ENCODE measurements at regions not wholly inside any gene's neighbourhood (a gene's known extent, or its start where the extent isn't known, plus 50 kb on each side); places are given as distances from the start of the nearest gene placed in this dataset.

GRCh38 chr5:2095011-2095410 lies 212.3 kb upstream of the IRX4 start:
- TF ChIP-seq EZH2 (IDR thresholded peaks at IDR 0.05; ENCODE audit: borderline replicate concordance, low read depth, low read length, severe bottlenecking) (no peak), CTCF (IDR thresholded peaks at IDR 0.05; ENCODE audit: borderline replicate concordance, extremely low read depth, low read length, poor library complexity, severe bottlenecking) (no peak)

Measured in DND-41 (cell line).